A673 (cell line): ENCODE measurements at regions not wholly inside any gene's neighbourhood (a gene's known extent, or its start where the extent isn't known, plus 50 kb on each side); places are given as distances from the start of the nearest gene placed in this dataset.

Source experiments
- CTCF ChIP-seq: fragments of 300-800, 200-600 bp; sonication (generic); conservative IDR thresholded peaks from 2 replicates; pipeline ENCODE4 v1.5.1; 2017; ENCODE audit warnings: low read depth, mild to moderate bottlenecking, antibody characterized with exemption, low read length, moderate library complexity, mixed read lengths
- EZH2 ChIP-seq: fragments of 200-600 bp; sonication (generic); IDR thresholded peaks from 2 replicates; pipeline ENCODE4 v1.6.1; 2017; ENCODE audit warnings: borderline replicate concordance, low read depth, mild to moderate bottlenecking, mixed read lengths, antibody characterized with exemption, low read length; ENCODE audit not compliant: poor library complexity, severe bottlenecking

GRCh38 chr21:15282665-15283064 lies 217.9 kb upstream of the NRIP1 start:
- TF ChIP-seq EZH2, result no peak
- no peak for TF ChIP-seq CTCF
